ENCODE measurements at regions not wholly inside any gene's neighbourhood (a gene's known extent, or its start where the extent isn't known, plus 50 kb on each side); places are given as distances from the start of the nearest gene placed in this dataset.

DNA sequence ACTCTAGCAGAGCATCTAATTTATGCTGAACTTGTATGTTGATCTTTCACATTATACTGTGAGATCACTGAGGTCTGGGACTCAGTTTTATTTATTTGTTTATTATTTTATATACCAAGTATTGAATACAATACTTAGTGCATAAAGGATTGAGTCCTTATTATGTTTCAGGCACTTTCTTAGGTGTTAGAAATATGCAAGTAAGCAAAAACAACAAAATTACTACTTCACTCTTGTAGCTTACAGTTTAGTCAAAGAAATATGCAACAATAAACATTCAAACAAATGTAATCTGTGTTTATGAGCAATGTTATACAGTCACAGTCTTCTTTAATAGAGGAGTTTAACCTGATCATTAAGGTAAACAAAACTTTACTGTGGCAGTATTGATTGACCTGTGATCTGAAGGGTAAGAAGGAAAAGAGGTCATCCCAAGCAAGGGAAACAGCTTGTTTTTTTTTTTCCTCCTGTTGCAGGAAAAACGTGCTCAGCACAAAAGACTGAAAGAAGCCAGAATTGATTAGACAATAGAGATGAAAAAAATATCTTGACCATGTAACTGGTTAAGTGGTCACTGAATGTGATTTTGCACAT, 990.7 kb downstream of the TRHDE start:
- Histone ChIP-seq H3K27me3 (no peaks in the 10 kb centered on the region), H3K36me3 (no peaks in the 10 kb centered on the region), H3K27ac (no peak overlapping the region), H3K4me1 (no peaks in the 10 kb centered on the region), H3K9me3 (peaks cover 0 to 4% of the 10 kb centered on the region in 2 donors), H3K4me3 (no peak overlapping the region)
- intact Hi-C loops (cut with DNase I; ENCODE audit: low total_unique reads), result no loop called here
- no peak for TF ChIP-seq POLR2AphosphoS5 (IDR thresholded peaks at IDR 0.05)
- no peak for TF ChIP-seq POLR2A (IDR thresholded peaks at IDR 0.05)
- TF ChIP-seq, protein P1, sequence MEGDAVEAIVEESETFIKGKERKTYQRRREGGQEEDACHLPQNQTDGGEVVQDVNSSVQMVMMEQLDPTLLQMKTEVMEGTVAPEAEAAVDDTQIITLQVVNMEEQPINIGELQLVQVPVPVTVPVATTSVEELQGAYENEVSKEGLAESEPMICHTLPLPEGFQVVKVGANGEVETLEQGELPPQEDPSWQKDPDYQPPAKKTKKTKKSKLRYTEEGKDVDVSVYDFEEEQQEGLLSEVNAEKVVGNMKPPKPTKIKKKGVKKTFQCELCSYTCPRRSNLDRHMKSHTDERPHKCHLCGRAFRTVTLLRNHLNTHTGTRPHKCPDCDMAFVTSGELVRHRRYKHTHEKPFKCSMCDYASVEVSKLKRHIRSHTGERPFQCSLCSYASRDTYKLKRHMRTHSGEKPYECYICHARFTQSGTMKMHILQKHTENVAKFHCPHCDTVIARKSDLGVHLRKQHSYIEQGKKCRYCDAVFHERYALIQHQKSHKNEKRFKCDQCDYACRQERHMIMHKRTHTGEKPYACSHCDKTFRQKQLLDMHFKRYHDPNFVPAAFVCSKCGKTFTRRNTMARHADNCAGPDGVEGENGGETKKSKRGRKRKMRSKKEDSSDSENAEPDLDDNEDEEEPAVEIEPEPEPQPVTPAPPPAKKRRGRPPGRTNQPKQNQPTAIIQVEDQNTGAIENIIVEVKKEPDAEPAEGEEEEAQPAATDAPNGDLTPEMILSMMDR (IDR thresholded peaks at IDR 0.05), result no peak
- no peak for DNase-seq (ENCODE audit: low spot score in 2 of 2)

DNA sequence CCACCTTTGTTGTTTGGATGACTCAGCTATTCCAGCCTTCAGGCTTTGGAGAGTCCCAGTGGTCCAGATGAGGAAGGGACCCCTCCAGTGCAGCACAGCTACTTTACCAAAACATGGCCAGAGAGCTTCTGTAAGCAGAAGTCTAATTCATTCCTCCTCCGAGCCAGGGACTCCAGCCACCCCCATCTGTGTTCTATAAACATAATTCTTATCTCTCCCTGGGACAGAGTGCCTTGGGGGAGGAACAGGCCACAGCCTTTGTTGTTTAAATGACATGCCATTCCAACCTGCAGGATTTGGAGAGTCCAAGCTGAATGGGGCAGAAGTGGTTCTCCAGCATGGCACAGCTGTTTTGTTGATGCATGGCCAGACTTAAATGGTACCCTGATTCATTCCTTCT, 994.0 kb downstream of the TRHDE start:
- peaks cover 0 to 11% of the 10 kb centered on the region in 2 donors for H3K9me3 ChIP-seq
- no peaks in the 10 kb centered on the region for H3K4me1 ChIP-seq
- H3K4me3 ChIP-seq, result no peak overlapping the region
- no peak overlapping the region for H3K27ac ChIP-seq
- DNase-seq (ENCODE audit: low spot score in 2 of 2), result no peak
- H3K27me3 ChIP-seq, result no peaks in the 10 kb centered on the region
- intact Hi-C loops (cut with DNase I; ENCODE audit: low total_unique reads), result no loop called here
- TF ChIP-seq POLR2AphosphoS5 (IDR thresholded peaks at IDR 0.05) (no peak), POLR2A (IDR thresholded peaks at IDR 0.05) (no peak)
- TF ChIP-seq, protein P1 (IDR thresholded peaks at IDR 0.05), result no peak
- no peaks in the 10 kb centered on the region for H3K36me3 ChIP-seq

DNA sequence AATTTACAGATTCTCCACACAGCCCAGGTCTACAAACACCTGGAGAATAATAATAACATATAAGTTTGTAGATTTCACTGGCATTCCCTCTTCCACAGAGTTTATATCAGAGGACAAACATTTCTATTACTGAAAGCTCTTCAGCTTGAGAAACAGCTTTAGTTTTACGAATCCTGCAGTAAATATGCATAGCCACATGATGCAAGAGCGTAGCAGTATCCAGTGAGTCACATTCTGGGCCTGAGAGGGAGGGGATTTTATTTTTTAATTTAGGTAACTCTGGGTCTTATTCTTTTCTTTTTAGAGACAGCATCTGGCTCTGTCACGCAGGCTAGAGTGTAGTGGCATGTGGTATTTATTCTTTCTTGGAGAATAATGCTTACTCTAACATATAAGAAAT, 1002.8 kb downstream of the TRHDE start:
- DNase-seq (ENCODE audit: low spot score in 2 of 2), result no peak
- Histone ChIP-seq H3K27me3 (no peaks in the 10 kb centered on the region), H3K9me3 (no peaks in the 10 kb centered on the region), H3K4me3 (no peak overlapping the region), H3K27ac (no peak overlapping the region), H3K36me3 (no peaks in the 10 kb centered on the region), H3K4me1 (no peaks in the 10 kb centered on the region)
- intact Hi-C loops (cut with DNase I; ENCODE audit: low total_unique reads), result no loop called here
- TF ChIP-seq POLR2AphosphoS5 (IDR thresholded peaks at IDR 0.05), result no peak
- TF ChIP-seq POLR2A (IDR thresholded peaks at IDR 0.05), result no peak
- TF ChIP-seq, protein P1 (IDR thresholded peaks at IDR 0.05), result no peak

DNA sequence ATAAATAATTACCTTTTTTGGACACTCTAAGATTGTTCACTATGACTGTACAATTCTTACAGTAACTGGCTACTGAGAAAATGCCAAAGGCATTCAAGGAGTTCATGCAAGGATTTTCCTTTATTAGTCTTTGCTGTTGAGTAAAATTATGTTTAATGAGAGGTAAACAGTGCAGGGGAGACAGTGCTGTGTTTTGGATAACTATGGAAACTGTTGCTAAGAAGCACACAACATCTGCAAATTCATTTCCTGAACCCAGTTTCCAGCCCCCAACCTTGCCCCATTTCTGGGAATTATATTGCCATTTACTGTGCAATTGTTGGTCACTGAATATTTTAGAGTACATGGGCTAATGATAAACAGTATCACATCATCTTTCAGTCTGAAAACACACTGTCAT, 1005.8 kb downstream of the TRHDE start:
- no peaks in the 10 kb centered on the region for H3K36me3 ChIP-seq
- no peak overlapping the region for H3K4me3 ChIP-seq
- no peak overlapping the region for H3K27ac ChIP-seq
- DNase-seq (ENCODE audit: low spot score in 2 of 2), result no peak
- intact Hi-C loops (cut with DNase I; ENCODE audit: low total_unique reads), result no loop called here
- H3K9me3 ChIP-seq, result no peaks in the 10 kb centered on the region
- no peaks in the 10 kb centered on the region for H3K27me3 ChIP-seq
- H3K4me1 ChIP-seq, result no peaks in the 10 kb centered on the region
- TF ChIP-seq POLR2AphosphoS5 (IDR thresholded peaks at IDR 0.05), result no peak
- TF ChIP-seq POLR2A (IDR thresholded peaks at IDR 0.05), result no peak
- TF ChIP-seq, protein P1 (IDR thresholded peaks at IDR 0.05), result no peak

DNA sequence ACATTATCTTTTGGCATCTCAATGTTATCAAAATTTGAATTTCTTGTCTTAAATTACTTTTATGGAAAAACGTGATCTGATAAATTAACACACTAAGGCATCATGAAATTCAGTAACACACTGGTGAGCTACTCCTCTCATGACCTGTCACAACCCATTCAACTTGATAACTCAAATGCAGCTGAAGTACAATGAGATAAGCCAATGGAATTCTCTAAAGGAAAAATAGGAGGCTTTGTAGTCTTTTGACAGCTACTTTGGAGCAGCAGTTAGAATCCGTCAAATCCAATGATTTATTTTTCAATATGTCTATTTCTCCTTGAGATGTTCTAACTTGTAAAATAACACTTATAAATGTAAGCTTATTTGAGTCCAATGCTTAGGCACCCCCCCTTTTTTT, 1029.4 kb downstream of the TRHDE start:
- TF ChIP-seq POLR2AphosphoS5 (IDR thresholded peaks at IDR 0.05) (no peak), POLR2A (IDR thresholded peaks at IDR 0.05) (no peak)
- TF ChIP-seq, protein P1 (IDR thresholded peaks at IDR 0.05), result no peak
- Histone ChIP-seq H3K27me3 (no peaks in the 10 kb centered on the region), H3K9me3 (no peaks in the 10 kb centered on the region), H3K4me3 (no peak overlapping the region), H3K27ac (no peak overlapping the region), H3K36me3 (no peaks in the 10 kb centered on the region), H3K4me1 (no peaks in the 10 kb centered on the region)
- intact Hi-C loops (cut with DNase I; ENCODE audit: low total_unique reads), result no loop called here
- no peak for DNase-seq (ENCODE audit: low spot score in 2 of 2)

All from breast epithelium (tissue), 4 donors.